ENCODE measurements at regions not wholly inside any gene's neighbourhood (a gene's known extent, or its start where the extent isn't known, plus 50 kb on each side); places are given as distances from the start of the nearest gene placed in this dataset.

DNA sequence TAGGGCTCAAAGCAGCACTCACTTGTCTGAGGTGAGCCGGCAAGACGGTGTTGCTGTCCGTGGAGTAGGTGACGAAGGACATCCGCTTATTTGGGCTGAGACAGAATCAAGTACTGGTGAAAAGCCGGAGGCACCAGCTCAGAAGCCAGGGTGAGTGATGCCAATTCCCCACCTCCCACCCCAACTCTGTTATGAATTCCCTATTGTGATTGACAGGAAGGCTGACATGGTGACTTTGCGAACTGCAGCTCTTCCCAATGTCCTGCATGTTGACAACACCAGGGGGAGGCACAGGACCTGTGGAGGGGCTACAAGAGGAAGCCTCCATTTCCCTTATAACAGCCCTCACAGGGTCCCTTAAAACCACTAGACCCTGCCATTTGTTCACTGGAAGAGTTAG is 52.3 kb upstream of the MSMB start:
- TF ChIP-seq KDM1A (IDR thresholded peaks at IDR 0.05; ENCODE audit: borderline replicate concordance, low read length) (no peak), RAD21 (IDR thresholded peaks at IDR 0.05 in 1 of 2, conservative IDR thresholded peaks at IDR 0.05 in 1 of 2; ENCODE audit: low read depth in 2 of 2, low read length in 2 of 2) (peak; percentile 58 to 71), CBX8 (IDR thresholded peaks at IDR 0.05; ENCODE audit: borderline replicate concordance, low read depth, low read length) (no peak), SUZ12 (IDR thresholded peaks at IDR 0.05; ENCODE audit: low read length) (no peak), EZH2 (IDR thresholded peaks at IDR 0.05; ENCODE audit: low read depth, low read length, severe bottlenecking) (no peak), HDAC6 (IDR thresholded peaks at IDR 0.05; ENCODE audit: low read depth, low read length) (no peak), SP4 (IDR thresholded peaks at IDR 0.05; ENCODE audit: low read length) (no peak), JUND (IDR thresholded peaks at IDR 0.05; ENCODE audit: low read length) (no peak), ZNF274 (IDR thresholded peaks at IDR 0.05; ENCODE audit: borderline replicate concordance, extremely low read depth, low read length) (no peak)
- TF ChIP-seq, protein P1, sequence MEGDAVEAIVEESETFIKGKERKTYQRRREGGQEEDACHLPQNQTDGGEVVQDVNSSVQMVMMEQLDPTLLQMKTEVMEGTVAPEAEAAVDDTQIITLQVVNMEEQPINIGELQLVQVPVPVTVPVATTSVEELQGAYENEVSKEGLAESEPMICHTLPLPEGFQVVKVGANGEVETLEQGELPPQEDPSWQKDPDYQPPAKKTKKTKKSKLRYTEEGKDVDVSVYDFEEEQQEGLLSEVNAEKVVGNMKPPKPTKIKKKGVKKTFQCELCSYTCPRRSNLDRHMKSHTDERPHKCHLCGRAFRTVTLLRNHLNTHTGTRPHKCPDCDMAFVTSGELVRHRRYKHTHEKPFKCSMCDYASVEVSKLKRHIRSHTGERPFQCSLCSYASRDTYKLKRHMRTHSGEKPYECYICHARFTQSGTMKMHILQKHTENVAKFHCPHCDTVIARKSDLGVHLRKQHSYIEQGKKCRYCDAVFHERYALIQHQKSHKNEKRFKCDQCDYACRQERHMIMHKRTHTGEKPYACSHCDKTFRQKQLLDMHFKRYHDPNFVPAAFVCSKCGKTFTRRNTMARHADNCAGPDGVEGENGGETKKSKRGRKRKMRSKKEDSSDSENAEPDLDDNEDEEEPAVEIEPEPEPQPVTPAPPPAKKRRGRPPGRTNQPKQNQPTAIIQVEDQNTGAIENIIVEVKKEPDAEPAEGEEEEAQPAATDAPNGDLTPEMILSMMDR (IDR thresholded peaks at IDR 0.05; ENCODE audit: control extremely low read depth in 1 of 3, insufficient read depth in 1 of 3, low read depth in 1 of 3, low read length in 3 of 3), result peak in 2 of 3 experiments; percentile 37 to 63; a peak in 3 of 4 replicates
